OCI-LY1 (cell line): ENCODE measurements at regions not wholly inside any gene's neighbourhood (a gene's known extent, or its start where the extent isn't known, plus 50 kb on each side); places are given as distances from the start of the nearest gene placed in this dataset.

Experiments
- H2AFZ ChIP-seq: fragments of 200-600 bp; sonication (generic), shearing (Covaris generic); 2 replicates; pipeline ENCODE4 v1.6.0; 2014; ENCODE audit warnings: antibody characterized with exemption, mild to moderate bottlenecking, low read length
- H3F3A ChIP-seq: fragments of 200-600 bp; sonication (generic), shearing (Covaris generic); 2 replicates; pipeline ENCODE4 v1.6.0; 2014; ENCODE audit warnings: mild to moderate bottlenecking, antibody characterized with exemption, low read length, moderate library complexity; ENCODE audit not compliant: insufficient read depth
- H3K27ac ChIP-seq: fragments of 200-600 bp; sonication (generic); 2 replicates; pipeline ENCODE4 v1.5.1; 2014; ENCODE audit warnings: low read length, mixed run types, mild to moderate bottlenecking, low read depth; ENCODE audit not compliant: poor library complexity, severe bottlenecking
- H3K27me3 ChIP-seq: fragments of 200-600 bp; sonication (generic); 2 replicates; pipeline ENCODE4 v1.6.0; 2014; ENCODE audit warnings: antibody characterized with exemption, mild to moderate bottlenecking, low read length, moderate library complexity; ENCODE audit not compliant: insufficient read depth
- H3K36me3 ChIP-seq: fragments of 200-600 bp; sonication (generic); 2 replicates; pipeline ENCODE4 v1.6.1; 2014; ENCODE audit warnings: mild to moderate bottlenecking, antibody characterized with exemption, low read length, moderate library complexity, mixed read lengths; ENCODE audit not compliant: insufficient read depth
- H3K4me1 ChIP-seq: fragments of 200-600 bp; sonication (generic); 2 replicates; pipeline ENCODE4 v1.5.1; 2014; ENCODE audit warnings: mild to moderate bottlenecking, low read length, moderate library complexity; ENCODE audit not compliant: insufficient read depth, severe bottlenecking
- H3K4me2 ChIP-seq: fragments of 200-600 bp; sonication (generic), shearing (Covaris generic); 2 replicates; pipeline ENCODE4 v1.6.1; 2014; ENCODE audit warnings: low read length
- H3K4me3 ChIP-seq: fragments of 200-600 bp; sonication (generic); 2 replicates; pipeline ENCODE4 v1.5.1; 2014; ENCODE audit warnings: low read length, low read depth, mild to moderate bottlenecking, mixed read lengths; ENCODE audit not compliant: poor library complexity, severe bottlenecking
- H3K79me2 ChIP-seq: fragments of 200-600 bp; shearing (Covaris generic); 2 replicates; pipeline ENCODE4 v1.6.1; 2016; ENCODE audit warnings: mixed run types, low read length, mixed read lengths; ENCODE audit not compliant: insufficient read depth
- H3K9ac ChIP-seq: fragments of 200-600 bp; sonication (generic), shearing (Covaris generic); 2 replicates; pipeline ENCODE4 v1.6.1; 2014; ENCODE audit warnings: mild to moderate bottlenecking, low read length, mixed read lengths
- H3K9me2 ChIP-seq: fragments of 200-600 bp; sonication (generic), shearing (Covaris generic); 2 replicates; pipeline ENCODE4 v1.6.1; 2014; ENCODE audit warnings: low read depth, mild to moderate bottlenecking, low read length, mixed read lengths
- H3K9me3 ChIP-seq: fragments of 200-600 bp; shearing (Covaris generic); 2 replicates; pipeline ENCODE4 v1.6.1; 2014; ENCODE audit warnings: low read length, mixed read lengths
- H4K20me1 ChIP-seq: fragments of 200-600 bp; sonication (generic), shearing (Covaris generic); 2 replicates; pipeline ENCODE4 v1.6.0; 2016; ENCODE audit warnings: mild to moderate bottlenecking, low read length; ENCODE audit not compliant: insufficient read depth
- CTCF ChIP-seq: fragments of 200-600 bp; sonication (generic), shearing (Covaris generic); IDR thresholded peaks from 2 replicates; pipeline ENCODE4 v1.5.1; 2017; ENCODE audit warnings: mild to moderate bottlenecking, antibody characterized with exemption, low read length, moderate library complexity, mixed read lengths
- EZH2 ChIP-seq: fragments of 200-600 bp; sonication (generic), shearing (Covaris generic); IDR thresholded peaks from 2 replicates; pipeline ENCODE4 v1.8.0; 2017; ENCODE audit warnings: borderline replicate concordance, mixed run types, mild to moderate bottlenecking, antibody characterized with exemption, low read length, moderate library complexity, mixed read lengths

GRCh38 chr2:9695941-9696340 is 65.1 kb upstream of the YWHAQ start:
- Histone ChIP-seq H3K27me3 (peaks cover 6% of the 10 kb centered on the region; the same call in 1 of the 2 replicates), H4K20me1 (no peaks in the 10 kb centered on the region), H3K79me2 (no peaks in the 10 kb centered on the region), H2AFZ (no peak overlapping the region), H3K4me2 (no peak overlapping the region), H3K36me3 (no peaks in the 10 kb centered on the region), H3K9me3 (no peaks in the 10 kb centered on the region), H3F3A (no peaks in the 10 kb centered on the region), H3K9ac (no peak overlapping the region), H3K27ac (no peak overlapping the region), H3K4me3 (no peak overlapping the region), H3K4me1 (no peaks in the 10 kb centered on the region), H3K9me2 (no peaks in the 10 kb centered on the region)
- no peak for TF ChIP-seq CTCF
- TF ChIP-seq EZH2 = no peak

- no peaks in the 10 kb centered on the region for H3K79me2 ChIP-seq
These were observed 65.9 kb upstream of the YWHAQ start for GRCh38 chr2:9696731-9697130.

GRCh38 chr2:9697909-9698308 is 67.1 kb upstream of the YWHAQ start:
- no peak overlapping the region for H3K27ac ChIP-seq
- no peaks in the 10 kb centered on the region for H4K20me1 ChIP-seq
- H2AFZ ChIP-seq = no peak overlapping the region
- TF ChIP-seq CTCF (no peak), EZH2 (no peak)
- no peaks in the 10 kb centered on the region for H3K9me3 ChIP-seq
- H3F3A ChIP-seq = no peaks in the 10 kb centered on the region
- H3K79me2 ChIP-seq = no peaks in the 10 kb centered on the region
- H3K4me1 ChIP-seq = no peaks in the 10 kb centered on the region
- H3K9ac ChIP-seq = no peak overlapping the region
- no peak overlapping the region for H3K4me2 ChIP-seq
- H3K36me3 ChIP-seq = no peaks in the 10 kb centered on the region
- no peak overlapping the region for H3K4me3 ChIP-seq
- H3K9me2 ChIP-seq = no peaks in the 10 kb centered on the region
- peaks cover 6% of the 10 kb centered on the region for H3K27me3 ChIP-seq

More at GRCh38 chr2:9696731-9697130, 65.9 kb upstream of the YWHAQ start:
- H3K4me1 ChIP-seq = no peaks in the 10 kb centered on the region
- H4K20me1 ChIP-seq = no peaks in the 10 kb centered on the region
- no peaks in the 10 kb centered on the region for H3F3A ChIP-seq
- H3K27ac ChIP-seq = no peak overlapping the region
- no peak overlapping the region for H3K9ac ChIP-seq
- H3K36me3 ChIP-seq = no peaks in the 10 kb centered on the region
- H3K27me3 ChIP-seq = peaks cover 6% of the 10 kb centered on the region; the same call in 1 of the 2 replicates
- H3K4me2 ChIP-seq = no peak overlapping the region
- no peak overlapping the region for H3K4me3 ChIP-seq
- no peaks in the 10 kb centered on the region for H3K9me2 ChIP-seq
- H2AFZ ChIP-seq = no peak overlapping the region
- TF ChIP-seq CTCF = no peak
- no peaks in the 10 kb centered on the region for H3K9me3 ChIP-seq
